AG10803 (cell line): ENCODE measurements at regions not wholly inside any gene's neighbourhood (a gene's known extent, or its start where the extent isn't known, plus 50 kb on each side); places are given as distances from the start of the nearest gene placed in this dataset.
A peak's percentile ranks its signal among the peaks of the same experiment; 100 is the strongest.

Source experiments
- DNase-seq: peaks from one replicate; pipeline ENCODE4 v3.0.0; 2010; ENCODE audit warnings: low read depth
- H3K4me3 ChIP-seq: 2 replicates; pipeline ENCODE4 v1.5.1; 2011; ENCODE audit warnings: mild to moderate bottlenecking, low read length, control low read depth
- TF ChIP-seq, protein P1 (sequence below): conservative IDR thresholded peaks from 2 replicates; pipeline ENCODE4 v1.5.1; 2011; ENCODE audit warnings: mild to moderate bottlenecking, low read length, control low read depth, inconsistent platforms

DNA sequence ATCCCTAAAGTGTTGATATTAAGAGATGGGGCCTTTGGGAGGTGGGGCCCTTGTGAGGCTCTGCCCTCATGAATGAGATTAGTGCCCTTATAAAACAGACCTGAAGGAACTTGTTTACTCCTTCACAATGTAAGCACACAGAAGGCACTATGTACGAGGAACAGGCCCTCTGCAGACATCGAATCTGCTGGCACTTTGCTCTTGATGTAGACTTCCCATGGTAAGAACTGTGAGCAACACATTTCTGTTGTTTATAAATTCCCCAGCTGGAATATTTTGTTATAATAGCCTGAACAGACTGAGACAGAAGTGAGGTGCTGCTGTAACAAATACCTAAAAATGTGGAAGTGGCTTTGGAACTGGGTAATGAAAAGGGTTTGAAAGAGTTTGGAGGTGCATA, 193.2 kb downstream of the TGFB2 start:
- no peak for DNase-seq
- TF ChIP-seq, protein P1, sequence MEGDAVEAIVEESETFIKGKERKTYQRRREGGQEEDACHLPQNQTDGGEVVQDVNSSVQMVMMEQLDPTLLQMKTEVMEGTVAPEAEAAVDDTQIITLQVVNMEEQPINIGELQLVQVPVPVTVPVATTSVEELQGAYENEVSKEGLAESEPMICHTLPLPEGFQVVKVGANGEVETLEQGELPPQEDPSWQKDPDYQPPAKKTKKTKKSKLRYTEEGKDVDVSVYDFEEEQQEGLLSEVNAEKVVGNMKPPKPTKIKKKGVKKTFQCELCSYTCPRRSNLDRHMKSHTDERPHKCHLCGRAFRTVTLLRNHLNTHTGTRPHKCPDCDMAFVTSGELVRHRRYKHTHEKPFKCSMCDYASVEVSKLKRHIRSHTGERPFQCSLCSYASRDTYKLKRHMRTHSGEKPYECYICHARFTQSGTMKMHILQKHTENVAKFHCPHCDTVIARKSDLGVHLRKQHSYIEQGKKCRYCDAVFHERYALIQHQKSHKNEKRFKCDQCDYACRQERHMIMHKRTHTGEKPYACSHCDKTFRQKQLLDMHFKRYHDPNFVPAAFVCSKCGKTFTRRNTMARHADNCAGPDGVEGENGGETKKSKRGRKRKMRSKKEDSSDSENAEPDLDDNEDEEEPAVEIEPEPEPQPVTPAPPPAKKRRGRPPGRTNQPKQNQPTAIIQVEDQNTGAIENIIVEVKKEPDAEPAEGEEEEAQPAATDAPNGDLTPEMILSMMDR, result no peak
- H3K4me3 ChIP-seq, result no peak overlapping the region

- no peak overlapping the region for H3K4me3 ChIP-seq
- DNase-seq, result peak; percentile 31
- TF ChIP-seq, protein P1, result peak; percentile 45
These were observed 201.2 kb downstream of the TGFB2 start for GRCh38 chr1:218546314-218546713.

GRCh38 chr1:218547957-218548730, 203.0 kb downstream of the TGFB2 start:
- DNase-seq, result no peak
- TF ChIP-seq, protein P1, result no peak
- H3K4me3 ChIP-seq, result no peak overlapping the region

DNA sequence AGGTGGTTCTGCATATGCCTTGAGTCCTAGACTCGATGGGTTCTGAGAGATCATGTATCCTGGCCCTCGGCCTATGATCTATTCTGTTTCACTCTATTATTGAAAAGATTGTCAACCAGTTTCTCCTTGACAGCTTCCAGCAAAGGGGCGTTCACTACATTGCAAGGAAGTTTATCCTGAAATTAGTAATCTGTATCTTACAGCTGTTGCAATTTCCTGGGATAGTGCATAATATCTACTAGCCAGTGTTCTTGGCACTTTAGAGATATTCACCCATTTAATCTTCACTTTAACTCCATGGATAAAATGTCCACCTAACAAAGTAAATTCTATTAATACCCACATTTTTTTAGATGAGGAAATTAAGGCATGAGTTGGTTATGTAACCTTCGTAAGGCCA, 203.6 kb downstream of the TGFB2 start:
- TF ChIP-seq, protein P1, result no peak
- no peak for DNase-seq
- H3K4me3 ChIP-seq, result no peak overlapping the region

DNA sequence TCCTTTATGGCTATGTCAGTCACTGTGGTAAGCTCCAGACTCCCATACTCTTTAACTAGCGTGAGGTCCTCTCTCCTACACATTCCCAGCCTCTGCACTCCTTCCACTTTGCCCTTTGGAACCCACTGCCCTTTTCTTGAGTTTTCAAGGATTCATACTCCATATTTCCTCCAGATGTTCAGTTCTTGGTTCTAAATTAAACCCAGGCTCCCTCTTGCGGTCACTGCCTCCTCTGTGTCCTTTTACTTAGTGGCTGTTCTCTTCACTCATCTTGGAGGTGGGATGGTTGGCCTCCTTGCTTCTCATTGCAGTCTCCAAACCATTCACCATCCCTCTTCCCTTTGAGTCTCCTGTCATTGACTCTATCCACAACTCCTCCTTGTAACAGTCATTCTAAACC, 208.1 kb downstream of the TGFB2 start:
- H3K4me3 ChIP-seq, result no peak overlapping the region
- peak; percentile 69 for DNase-seq
- TF ChIP-seq, protein P1, result peak; percentile 86

- TF ChIP-seq, protein P1, result no peak
- DNase-seq, result no peak
- H3K4me3 ChIP-seq, result no peak overlapping the region
These were observed 210.9 kb downstream of the TGFB2 start for GRCh38 chr1:218556016-218556415.

GRCh38 chr1:218557731-218558130, 212.6 kb downstream of the TGFB2 start:
- no peak overlapping the region for H3K4me3 ChIP-seq
- DNase-seq, result no peak
- TF ChIP-seq, protein P1, result no peak
